PFSK-1 (cell line): ENCODE measurements at regions not wholly inside any gene's neighbourhood (a gene's known extent, or its start where the extent isn't known, plus 50 kb on each side); places are given as distances from the start of the nearest gene placed in this dataset.

Experiments used
- FOXP2 ChIP-seq: optimal IDR thresholded peaks from 2 replicates; pipeline ENCODE3; 2011; ENCODE audit warnings: borderline replicate concordance, control low read depth, inconsistent platforms; ENCODE audit not compliant: insufficient read depth; ENCODE audit errors: extremely low read length, extremely low read depth
- POLR2AphosphoS5 ChIP-seq: IDR thresholded peaks from 2 replicates; pipeline ENCODE4 v1.6.1; 2012; ENCODE audit warnings: low read depth, mild to moderate bottlenecking, control low read depth, low read length, moderate library complexity
- SIN3A ChIP-seq: IDR thresholded peaks from 2 replicates; pipeline ENCODE4 v1.6.1; 2012; ENCODE audit warnings: mild to moderate bottlenecking, low read length, moderate library complexity, borderline replicate concordance; ENCODE audit not compliant: insufficient read depth
- TAF1 ChIP-seq: IDR thresholded peaks from 2 replicates; pipeline ENCODE4 v1.6.1; 2012; ENCODE audit warnings: low read length, control low read depth, borderline replicate concordance; ENCODE audit not compliant: insufficient read depth
- TF ChIP-seq, protein P1 (sequence below), 2 experiments: IDR thresholded peaks; 2 replicates each; pipeline versions ENCODE4 v1.6.1 to v1.8.0; 2011 to 2012; ENCODE audit warnings: low read depth in 2 of 2, low read length in 2 of 2, control low read depth in 1 of 2, inconsistent platforms in 1 of 2, mild to moderate bottlenecking in 1 of 2, moderate library complexity in 1 of 2; ENCODE audit not compliant: insufficient read depth in 1 of 2

- no peak for TF ChIP-seq SIN3A
- no peak for TF ChIP-seq POLR2AphosphoS5
- TF ChIP-seq TAF1: no peak
- TF ChIP-seq, protein P1, sequence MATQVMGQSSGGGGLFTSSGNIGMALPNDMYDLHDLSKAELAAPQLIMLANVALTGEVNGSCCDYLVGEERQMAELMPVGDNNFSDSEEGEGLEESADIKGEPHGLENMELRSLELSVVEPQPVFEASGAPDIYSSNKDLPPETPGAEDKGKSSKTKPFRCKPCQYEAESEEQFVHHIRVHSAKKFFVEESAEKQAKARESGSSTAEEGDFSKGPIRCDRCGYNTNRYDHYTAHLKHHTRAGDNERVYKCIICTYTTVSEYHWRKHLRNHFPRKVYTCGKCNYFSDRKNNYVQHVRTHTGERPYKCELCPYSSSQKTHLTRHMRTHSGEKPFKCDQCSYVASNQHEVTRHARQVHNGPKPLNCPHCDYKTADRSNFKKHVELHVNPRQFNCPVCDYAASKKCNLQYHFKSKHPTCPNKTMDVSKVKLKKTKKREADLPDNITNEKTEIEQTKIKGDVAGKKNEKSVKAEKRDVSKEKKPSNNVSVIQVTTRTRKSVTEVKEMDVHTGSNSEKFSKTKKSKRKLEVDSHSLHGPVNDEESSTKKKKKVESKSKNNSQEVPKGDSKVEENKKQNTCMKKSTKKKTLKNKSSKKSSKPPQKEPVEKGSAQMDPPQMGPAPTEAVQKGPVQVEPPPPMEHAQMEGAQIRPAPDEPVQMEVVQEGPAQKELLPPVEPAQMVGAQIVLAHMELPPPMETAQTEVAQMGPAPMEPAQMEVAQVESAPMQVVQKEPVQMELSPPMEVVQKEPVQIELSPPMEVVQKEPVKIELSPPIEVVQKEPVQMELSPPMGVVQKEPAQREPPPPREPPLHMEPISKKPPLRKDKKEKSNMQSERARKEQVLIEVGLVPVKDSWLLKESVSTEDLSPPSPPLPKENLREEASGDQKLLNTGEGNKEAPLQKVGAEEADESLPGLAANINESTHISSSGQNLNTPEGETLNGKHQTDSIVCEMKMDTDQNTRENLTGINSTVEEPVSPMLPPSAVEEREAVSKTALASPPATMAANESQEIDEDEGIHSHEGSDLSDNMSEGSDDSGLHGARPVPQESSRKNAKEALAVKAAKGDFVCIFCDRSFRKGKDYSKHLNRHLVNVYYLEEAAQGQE (IDR thresholded peaks at IDR 0.05; ENCODE audit: insufficient read depth in 1 of 2, low read depth in 2 of 2, low read length in 2 of 2): no peak
- no peak for TF ChIP-seq FOXP2
Observed at GRCh38 chr1:8163039-8163438, 136.9 kb upstream of the ERRFI1 start.
